SHP77 (cell line): ENCODE measurements at regions not wholly inside any gene's neighbourhood (a gene's known extent, or its start where the extent isn't known, plus 50 kb on each side); places are given as distances from the start of the nearest gene placed in this dataset.
"Not testable (repeated sequence)": the region's sequence is repeated elsewhere in the genome, so short reads cannot be mapped to it uniquely, and the experiment has no call there.

Experiments used
- DNase-seq, 2 experiments: peaks; one replicate each; lab custom pipeline; 2025; lab: John Stamatoyannopoulos, UW

- no peak for DNase-seq
Measured at GRCh38 chr3:191148131-191148530, 50.9 kb upstream of the OSTN start.

- no peak for DNase-seq
Measured at GRCh38 chr3:191143224-191143623, 55.8 kb upstream of the OSTN start.

GRCh38 chr3:191141728-191142127 is 57.3 kb upstream of the OSTN start:
- no peak for DNase-seq

GRCh38 chr3:191139736-191140135 is 59.3 kb upstream of the OSTN start:
- DNase-seq, result no peak

- no peak for DNase-seq
Measured at GRCh38 chr3:191138937-191139336, 60.1 kb upstream of the OSTN start.

- DNase-seq, result no peak
Measured at GRCh38 chr3:191137708-191138107, 61.3 kb upstream of the OSTN start.

GRCh38 chr3:191136347-191136746 is 62.7 kb upstream of the OSTN start:
- no peak for DNase-seq

GRCh38 chr3:191135175-191135574 is 63.9 kb upstream of the OSTN start:
- no peak for DNase-seq

GRCh38 chr3:191133359-191133758 is 65.7 kb upstream of the OSTN start:
- DNase-seq, result no peak

GRCh38 chr3:191131305-191131704 is 67.7 kb upstream of the OSTN start:
- DNase-seq, result no peak

GRCh38 chr3:191124891-191125290 is 74.2 kb upstream of the OSTN start:
- not testable (repeated sequence) for DNase-seq

GRCh38 chr3:191123946-191124345 is 75.1 kb upstream of the OSTN start:
- no peak for DNase-seq

GRCh38 chr3:191123231-191123630 is 75.8 kb upstream of the OSTN start:
- no peak for DNase-seq

- DNase-seq, result no peak
Measured at GRCh38 chr3:191120447-191121298, 78.4 kb upstream of the OSTN start.

- DNase-seq, result no peak
Measured at GRCh38 chr3:191119415-191120295, 79.4 kb upstream of the OSTN start.

GRCh38 chr3:191111722-191112121 is 87.3 kb upstream of the OSTN start:
- no peak for DNase-seq

- no peak for DNase-seq
Measured at GRCh38 chr3:191105418-191105817, 93.6 kb upstream of the OSTN start.

GRCh38 chr3:191100516-191100915 is 98.5 kb upstream of the OSTN start:
- DNase-seq, result no peak

GRCh38 chr3:191094057-191094845 is 104.8 kb upstream of the OSTN start:
- no peak for DNase-seq

- DNase-seq, result no peak
Measured at GRCh38 chr3:191087391-191087790, 111.7 kb upstream of the OSTN start.

- DNase-seq, result no peak
Measured at GRCh38 chr3:191085091-191085490, 114.0 kb upstream of the OSTN start.

- not testable (repeated sequence) for DNase-seq
Measured at GRCh38 chr3:191078913-191079312, 120.1 kb upstream of the OSTN start.
